ENCODE measurements at regions not wholly inside any gene's neighbourhood (a gene's known extent, or its start where the extent isn't known, plus 50 kb on each side); places are given as distances from the start of the nearest gene placed in this dataset.

DNA sequence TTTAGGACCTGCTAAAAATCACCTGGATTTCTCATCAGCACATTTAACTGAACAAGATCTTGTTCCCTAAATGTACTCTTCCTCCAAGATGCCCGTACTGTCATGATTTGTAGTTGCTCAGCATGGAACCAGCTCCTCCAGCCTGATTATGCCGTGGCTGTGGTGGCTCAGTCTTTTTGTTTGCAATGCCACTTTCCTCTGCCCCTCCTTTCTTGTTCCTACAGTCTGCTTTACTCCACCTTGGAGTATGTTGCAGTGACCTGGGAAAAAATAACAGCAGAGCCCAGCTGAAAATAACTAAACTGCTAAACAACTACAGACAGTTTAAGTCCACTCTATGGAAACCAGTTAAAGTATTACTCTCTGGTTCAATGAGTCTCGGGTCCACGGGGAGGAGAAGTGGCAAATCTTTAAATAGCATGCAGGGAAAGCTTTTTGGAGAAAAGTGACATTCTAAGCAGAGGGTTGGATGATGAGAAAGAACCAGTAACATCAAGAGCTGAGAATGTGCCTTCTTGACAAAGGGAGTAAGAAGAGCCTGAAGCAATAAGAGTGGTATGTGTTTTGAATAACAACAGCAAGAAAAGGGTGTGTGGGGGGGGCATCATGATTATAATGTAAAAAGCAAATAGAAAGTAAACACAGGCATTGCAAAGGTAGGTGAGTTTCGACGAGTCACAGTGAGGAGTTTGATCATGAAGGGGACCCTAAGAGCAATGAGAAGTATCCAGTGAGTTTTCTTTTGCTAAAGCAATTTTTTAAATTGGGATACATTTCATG, 225.7 kb downstream of the TMX3 start:
- TF ChIP-seq, protein P1, sequence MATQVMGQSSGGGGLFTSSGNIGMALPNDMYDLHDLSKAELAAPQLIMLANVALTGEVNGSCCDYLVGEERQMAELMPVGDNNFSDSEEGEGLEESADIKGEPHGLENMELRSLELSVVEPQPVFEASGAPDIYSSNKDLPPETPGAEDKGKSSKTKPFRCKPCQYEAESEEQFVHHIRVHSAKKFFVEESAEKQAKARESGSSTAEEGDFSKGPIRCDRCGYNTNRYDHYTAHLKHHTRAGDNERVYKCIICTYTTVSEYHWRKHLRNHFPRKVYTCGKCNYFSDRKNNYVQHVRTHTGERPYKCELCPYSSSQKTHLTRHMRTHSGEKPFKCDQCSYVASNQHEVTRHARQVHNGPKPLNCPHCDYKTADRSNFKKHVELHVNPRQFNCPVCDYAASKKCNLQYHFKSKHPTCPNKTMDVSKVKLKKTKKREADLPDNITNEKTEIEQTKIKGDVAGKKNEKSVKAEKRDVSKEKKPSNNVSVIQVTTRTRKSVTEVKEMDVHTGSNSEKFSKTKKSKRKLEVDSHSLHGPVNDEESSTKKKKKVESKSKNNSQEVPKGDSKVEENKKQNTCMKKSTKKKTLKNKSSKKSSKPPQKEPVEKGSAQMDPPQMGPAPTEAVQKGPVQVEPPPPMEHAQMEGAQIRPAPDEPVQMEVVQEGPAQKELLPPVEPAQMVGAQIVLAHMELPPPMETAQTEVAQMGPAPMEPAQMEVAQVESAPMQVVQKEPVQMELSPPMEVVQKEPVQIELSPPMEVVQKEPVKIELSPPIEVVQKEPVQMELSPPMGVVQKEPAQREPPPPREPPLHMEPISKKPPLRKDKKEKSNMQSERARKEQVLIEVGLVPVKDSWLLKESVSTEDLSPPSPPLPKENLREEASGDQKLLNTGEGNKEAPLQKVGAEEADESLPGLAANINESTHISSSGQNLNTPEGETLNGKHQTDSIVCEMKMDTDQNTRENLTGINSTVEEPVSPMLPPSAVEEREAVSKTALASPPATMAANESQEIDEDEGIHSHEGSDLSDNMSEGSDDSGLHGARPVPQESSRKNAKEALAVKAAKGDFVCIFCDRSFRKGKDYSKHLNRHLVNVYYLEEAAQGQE (IDR thresholded peaks at IDR 0.05; ENCODE audit: insufficient read depth in 1 of 2, low read depth in 2 of 2, low read length in 2 of 2): no peak
- TF ChIP-seq POLR2AphosphoS5 (IDR thresholded peaks at IDR 0.05; ENCODE audit: low read depth, low read length): no peak
- no peak for TF ChIP-seq TAF1 (IDR thresholded peaks at IDR 0.05; ENCODE audit: borderline replicate concordance, insufficient read depth, low read length)
- TF ChIP-seq SIN3A (IDR thresholded peaks at IDR 0.05; ENCODE audit: borderline replicate concordance, insufficient read depth, low read length): no peak
